Right cardiac atrium (tissue), 5 donors: ENCODE measurements at regions not wholly inside any gene's neighbourhood (a gene's known extent, or its start where the extent isn't known, plus 50 kb on each side); places are given as distances from the start of the nearest gene placed in this dataset.
A peak's percentile ranks its signal among the peaks of the same experiment; 100 is the strongest.

Source experiments
- ATAC-seq, 2 donors: fragments of 200-7000 bp; cut with Tn5 transposase; one replicate each; pipeline versions ENCODE4 v1.8.0 to v1.9.1; 2020; ENCODE audit warnings: moderate library complexity in 2 of 2, mild to moderate bottlenecking in 1 of 2
- DNase-seq, 3 donors: peaks; one replicate each; pipeline ENCODE4 v3.0.0-alpha.2; 2020
- H3K27ac ChIP-seq: one replicate; pipeline ENCODE4 v1.5.1; 2013; ENCODE audit warnings: mild to moderate bottlenecking, low read length, control low read depth, moderate library complexity
- H3K27me3 ChIP-seq: one replicate; pipeline ENCODE4 v1.6.1; 2013; ENCODE audit not compliant: control insufficient read depth, insufficient read depth
- H3K4me1 ChIP-seq: one replicate; pipeline ENCODE4 v1.6.1; 2013; ENCODE audit warnings: low read length; ENCODE audit not compliant: control insufficient read depth, insufficient read depth
- H3K4me3 ChIP-seq: one replicate; pipeline ENCODE4 v1.5.1; 2013; ENCODE audit warnings: low read length, control low read depth
- H3K9me3 ChIP-seq: one replicate; pipeline ENCODE4 v1.6.1; 2013; ENCODE audit warnings: low read length; ENCODE audit not compliant: control insufficient read depth
- WGBS: extraction: QIAGEN DNeasy Blood & Tissue Kit; methylation state at CpG from one replicate; pipeline ENCODE4 v1.1.7; 2013; 5-methylcytosine and 5-hydroxymethylcytosine counted together
- intact Hi-C, 4 donors: fragments of 100-400 bp; cut with DNase I; formaldehyde crosslinking; loops; one replicate each; pipeline versions ENCODE4 v1.11.0 to v1.14.0; 2022 to 2023
- donor health status: healthy with polysubstance abuse.
- donor health status: DM: no; HTN: yes; CAD: no.
- donor health status: DM: no; HTN: no; CAD: no.
- donor health status: DM: no; HTN: yes; CAD: no; lungs with severe emphysema.
- donor health status: DM: yes; HTN: yes; CAD: no.

DNA sequence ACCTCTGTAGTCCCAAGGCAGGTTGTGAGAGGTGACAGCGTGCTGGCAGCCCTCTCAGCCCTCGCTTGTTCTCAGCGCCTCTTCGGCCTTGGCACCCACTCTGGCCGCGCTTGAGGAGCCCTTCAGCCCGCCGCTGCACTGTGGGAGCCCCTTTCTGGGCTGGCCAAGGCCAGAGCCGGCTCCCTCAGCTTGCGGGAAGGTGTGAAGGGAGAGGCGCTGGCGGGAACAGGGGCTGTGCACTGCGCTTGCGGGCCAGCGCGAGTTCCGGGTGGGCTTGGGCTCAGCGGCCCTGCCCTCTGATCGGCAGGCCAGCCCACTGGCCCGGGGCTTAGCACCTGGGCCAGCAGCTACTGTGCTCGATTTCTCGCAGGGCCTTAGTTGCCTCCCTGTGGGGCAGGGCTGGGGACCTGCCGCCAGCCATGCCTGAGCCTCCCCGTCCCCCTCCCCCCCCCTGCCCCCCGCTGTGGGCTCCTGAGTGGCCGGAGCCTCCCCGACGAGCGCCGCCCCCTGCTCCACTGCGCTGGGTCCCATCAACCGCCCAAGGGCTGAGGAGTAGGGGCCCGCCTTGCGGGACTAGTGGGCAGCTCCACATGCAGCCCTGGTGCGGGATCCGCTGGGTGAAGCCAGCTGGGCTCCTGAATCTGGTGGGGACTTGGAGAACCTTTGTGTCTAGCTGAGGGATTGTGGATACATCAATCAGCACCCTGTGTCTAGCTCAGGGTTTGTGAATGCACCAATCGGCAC, 347.6 kb downstream of the KLHL13 start:
- H3K9me3 ChIP-seq, result no peaks in the 10 kb centered on the region
- intact Hi-C loops, result no loop called here
- 96% methylated on average over 35 of the region's 37 CpGs for WGBS
- peak in 1 of 3 donors; percentile 32 for DNase-seq
- no peak overlapping the region for H3K4me3 ChIP-seq
- no peaks in the 10 kb centered on the region for H3K4me1 ChIP-seq
- no peaks in the 10 kb centered on the region for H3K27me3 ChIP-seq
- no peak overlapping the region for H3K27ac ChIP-seq
- no peak for ATAC-seq

DNA sequence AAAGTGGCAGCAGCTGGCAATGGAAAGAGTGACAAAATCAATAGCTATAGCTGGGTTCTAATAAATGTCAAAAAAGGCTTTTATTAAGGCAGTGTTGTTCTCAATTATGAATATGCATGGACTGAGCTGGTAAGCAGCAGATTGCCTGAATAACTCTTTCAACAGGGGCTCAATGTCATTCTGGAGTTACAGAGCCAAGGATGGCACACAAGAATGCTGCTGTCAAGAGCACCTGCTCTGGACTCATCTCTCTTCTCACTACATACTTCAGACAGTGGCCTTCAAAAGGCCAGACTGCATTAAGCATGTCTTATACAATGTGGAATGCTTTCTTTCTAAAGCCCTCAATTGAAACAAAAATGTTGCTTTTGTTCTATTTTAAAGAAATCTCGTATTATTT, 351.4 kb downstream of the KLHL13 start:
- ATAC-seq (no peak), DNase-seq (no peak)
- no peaks in the 10 kb centered on the region for H3K27me3 ChIP-seq
- H3K9me3 ChIP-seq, result no peaks in the 10 kb centered on the region
- H3K4me3 ChIP-seq, result no peak overlapping the region
- intact Hi-C loops, result no loop called here
- H3K27ac ChIP-seq, result no peak overlapping the region
- 74% methylated on average over 1 of the region's 1 CpG for WGBS
- H3K4me1 ChIP-seq, result no peaks in the 10 kb centered on the region

DNA sequence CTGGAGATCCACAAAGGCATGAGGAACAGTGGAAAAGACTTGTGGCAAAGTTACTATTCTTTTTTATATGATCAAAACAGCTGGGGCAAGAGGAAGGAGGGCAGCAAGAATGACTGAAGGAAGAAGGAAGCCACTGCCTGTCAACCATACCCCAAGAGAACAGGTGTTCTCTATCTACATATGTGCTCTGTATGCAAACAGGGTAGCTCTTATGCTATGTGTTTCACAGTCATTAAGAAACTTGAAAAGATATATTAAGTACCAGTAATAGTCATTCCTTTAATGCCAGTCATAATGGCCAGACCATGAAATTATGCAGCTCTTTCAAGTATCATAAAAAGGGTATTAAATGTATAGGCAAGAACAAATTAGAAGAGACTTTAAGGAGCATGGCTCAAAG, 363.9 kb downstream of the KLHL13 start:
- H3K4me1 ChIP-seq, result no peaks in the 10 kb centered on the region
- no peak overlapping the region for H3K4me3 ChIP-seq
- ATAC-seq, result no peak
- H3K27me3 ChIP-seq, result no peaks in the 10 kb centered on the region
- no peak for DNase-seq
- no peaks in the 10 kb centered on the region for H3K9me3 ChIP-seq
- intact Hi-C loops, result no loop called here
- H3K27ac ChIP-seq, result no peak overlapping the region

DNA sequence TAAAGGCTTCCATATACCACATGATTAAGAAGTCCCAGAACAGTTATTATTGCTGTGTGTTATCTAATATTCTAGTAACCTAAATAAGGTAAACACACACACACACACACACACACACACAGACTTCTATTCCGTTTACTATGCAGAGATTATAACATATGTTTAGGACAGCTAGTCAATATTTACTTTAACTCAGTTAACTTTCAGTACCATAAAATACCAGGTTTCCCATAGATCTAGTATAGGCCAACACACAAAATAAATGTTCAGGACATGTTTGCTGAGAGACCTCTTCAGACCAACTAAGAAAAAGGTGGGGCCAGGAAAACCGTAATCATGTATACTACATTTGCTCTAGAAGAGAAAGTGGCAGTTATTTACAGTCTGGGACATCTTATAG, 365.5 kb downstream of the KLHL13 start:
- no peaks in the 10 kb centered on the region for H3K9me3 ChIP-seq
- ATAC-seq, result no peak
- no peaks in the 10 kb centered on the region for H3K4me1 ChIP-seq
- no peak for DNase-seq
- H3K27me3 ChIP-seq, result no peaks in the 10 kb centered on the region
- intact Hi-C loops, result no loop called here
- H3K4me3 ChIP-seq, result no peak overlapping the region
- WGBS, result 83% methylated on average over 2 of the region's 2 CpGs
- H3K27ac ChIP-seq, result no peak overlapping the region

DNA sequence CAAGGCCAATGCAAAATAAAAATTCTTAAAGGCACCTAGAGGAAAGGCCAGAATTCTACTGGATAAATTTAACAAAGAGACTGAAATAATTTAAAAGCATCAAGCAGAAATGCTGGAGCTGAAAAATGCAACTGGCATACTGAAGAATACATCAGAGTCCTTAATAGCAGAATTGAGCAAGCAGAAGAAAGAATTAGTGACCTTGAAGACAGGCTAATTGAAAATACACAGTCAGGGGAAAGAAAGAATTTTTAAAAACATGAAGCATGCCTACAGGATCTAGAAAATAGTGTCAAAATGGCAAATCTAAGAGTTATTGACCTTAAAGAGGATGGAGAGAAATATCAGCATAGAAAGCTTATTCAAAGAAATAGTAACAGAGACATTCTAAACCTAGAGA, 371.7 kb downstream of the KLHL13 start:
- no peak for ATAC-seq
- H3K27me3 ChIP-seq, result no peaks in the 10 kb centered on the region
- intact Hi-C loops, result no loop called here
- no peak overlapping the region for H3K4me3 ChIP-seq
- no peaks in the 10 kb centered on the region for H3K4me1 ChIP-seq
- DNase-seq, result no peak
- no peaks in the 10 kb centered on the region for H3K9me3 ChIP-seq
- H3K27ac ChIP-seq, result no peak overlapping the region

DNA sequence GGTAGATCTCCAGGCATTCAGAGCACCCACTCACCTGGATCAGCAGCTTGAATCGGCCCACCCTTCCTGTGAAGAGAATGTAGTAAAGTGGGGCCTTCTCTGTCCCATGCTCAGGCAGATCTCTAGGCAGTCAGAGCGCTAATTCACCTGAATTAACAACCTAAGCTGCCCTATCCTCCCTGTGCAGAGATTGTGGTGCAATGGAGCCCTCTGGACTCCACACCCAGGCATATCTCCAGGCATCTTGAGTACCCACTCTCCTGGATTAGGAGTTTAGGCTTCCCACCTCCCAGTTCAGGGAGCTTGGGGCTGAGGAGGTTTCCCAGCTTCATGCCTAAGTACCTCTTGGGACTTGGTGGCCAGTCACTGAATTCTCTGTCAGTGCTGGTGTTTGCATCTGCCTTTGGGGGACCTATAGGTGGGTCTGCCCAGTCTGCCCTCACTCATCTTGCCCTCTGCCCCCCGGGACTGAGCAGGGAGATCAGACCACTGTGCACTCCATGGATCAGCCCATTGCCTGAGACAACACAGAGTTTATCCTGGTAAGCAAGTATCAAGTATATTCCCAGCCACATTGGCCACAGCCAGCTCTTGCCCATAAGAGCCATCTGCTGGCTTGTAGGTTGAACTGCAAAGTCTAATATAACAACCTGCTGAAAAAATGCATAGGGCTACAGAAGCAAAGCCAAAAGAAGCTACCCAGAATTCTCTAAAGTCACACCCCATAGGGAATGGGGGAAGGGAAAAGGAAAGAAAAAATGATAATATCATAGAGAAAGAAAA, 372.9 kb downstream of the KLHL13 start:
- no peak for ATAC-seq
- WGBS, result 73% methylated on average over 3 of the region's 3 CpGs
- H3K9me3 ChIP-seq, result no peaks in the 10 kb centered on the region
- H3K27me3 ChIP-seq, result no peaks in the 10 kb centered on the region
- no peak for DNase-seq
- no peak overlapping the region for H3K27ac ChIP-seq
- no peak overlapping the region for H3K4me3 ChIP-seq
- intact Hi-C loops, result no loop called here
- no peaks in the 10 kb centered on the region for H3K4me1 ChIP-seq

DNA sequence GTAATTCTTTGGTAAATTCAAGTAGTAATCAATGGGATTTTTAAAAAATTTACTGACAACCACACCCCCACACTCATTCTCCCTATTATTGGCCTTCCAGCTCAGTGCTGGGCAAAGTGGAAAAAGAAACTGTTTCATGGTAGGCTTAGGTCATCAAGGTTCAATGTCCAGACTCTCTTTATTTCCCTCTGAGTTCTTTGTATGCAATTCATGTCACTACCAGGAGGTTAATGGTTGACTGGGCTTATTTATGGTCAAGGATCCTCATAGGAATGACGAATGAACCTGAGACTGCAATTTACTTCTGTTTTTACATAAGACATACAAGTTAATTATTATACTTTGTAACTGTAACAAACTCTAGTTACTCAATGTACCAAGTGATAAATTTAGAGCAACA, 403.2 kb downstream of the KLHL13 start:
- H3K4me3 ChIP-seq, result no peak overlapping the region
- no peak for ATAC-seq
- WGBS, result 85% methylated on average over 1 of the region's 1 CpG
- intact Hi-C loops, result no loop called here
- H3K9me3 ChIP-seq, result no peaks in the 10 kb centered on the region
- no peaks in the 10 kb centered on the region for H3K4me1 ChIP-seq
- no peaks in the 10 kb centered on the region for H3K27me3 ChIP-seq
- H3K27ac ChIP-seq, result no peak overlapping the region
- no peak for DNase-seq

DNA sequence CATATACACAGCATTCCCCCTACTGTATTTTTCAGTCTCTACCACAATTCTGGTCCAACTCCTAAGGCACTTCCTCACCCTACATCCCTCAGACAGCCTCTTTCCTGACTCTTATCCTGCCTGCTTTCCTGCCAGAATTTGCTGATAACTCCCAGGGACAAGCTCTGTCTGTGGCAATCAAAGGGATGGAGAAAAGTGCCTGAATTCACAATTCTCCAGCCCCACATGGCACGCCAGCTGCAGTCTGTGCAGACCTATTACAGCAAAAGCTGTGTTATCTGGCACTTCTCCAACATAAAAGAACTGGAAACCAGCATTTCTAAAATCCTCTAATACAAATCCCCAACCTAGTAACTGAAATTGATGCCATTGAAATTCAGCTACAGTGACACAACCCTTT, 404.8 kb downstream of the KLHL13 start:
- intact Hi-C loops, result no loop called here
- no peak overlapping the region for H3K27ac ChIP-seq
- H3K4me3 ChIP-seq, result no peak overlapping the region
- ATAC-seq (no peak), DNase-seq (peak in 1 of 3 donors; percentile 9)
- H3K27me3 ChIP-seq, result no peaks in the 10 kb centered on the region
- no peaks in the 10 kb centered on the region for H3K9me3 ChIP-seq
- WGBS, result 63% methylated on average over 1 of the region's 1 CpG
- H3K4me1 ChIP-seq, result no peaks in the 10 kb centered on the region

DNA sequence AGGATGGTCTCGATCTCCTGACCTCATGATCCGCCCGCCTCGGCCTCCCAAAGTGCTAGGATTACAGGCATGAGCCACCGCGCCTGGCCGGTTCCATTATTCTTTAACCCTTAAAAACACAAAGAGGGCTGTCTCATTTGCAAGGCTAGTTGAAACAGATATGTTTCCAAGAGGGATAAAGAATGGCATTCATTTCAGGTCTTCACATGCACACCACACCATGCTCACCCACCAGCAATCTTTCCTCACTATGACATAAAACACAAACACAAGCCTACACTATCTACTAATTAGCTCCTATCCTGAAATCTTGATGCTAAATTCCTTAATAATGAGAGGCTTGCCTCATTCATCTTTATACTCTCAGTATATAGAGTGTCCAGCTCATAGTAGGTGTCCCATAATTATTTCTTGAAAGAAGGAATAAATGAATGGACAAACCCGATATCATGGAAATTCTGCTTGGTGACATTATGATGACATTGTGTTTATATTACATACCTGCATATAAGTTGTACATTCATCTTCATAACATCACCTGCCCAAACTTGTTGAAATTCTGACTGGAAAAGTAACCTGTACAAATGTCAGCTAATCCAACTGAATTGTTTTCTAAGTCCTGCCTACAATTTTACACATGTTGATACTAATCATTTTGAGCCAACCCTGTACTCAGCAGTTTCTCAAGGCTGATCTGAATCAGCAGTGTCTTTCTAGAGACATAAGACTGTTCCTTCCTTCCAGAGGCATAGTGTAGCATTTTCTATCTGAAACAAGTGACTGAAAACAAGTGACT, 408.5 kb downstream of the KLHL13 start:
- intact Hi-C loops, result no loop called here
- DNase-seq, result no peak
- no peak for ATAC-seq
- Histone ChIP-seq H3K4me3 (no peak overlapping the region), H3K4me1 (no peaks in the 10 kb centered on the region), H3K27me3 (no peaks in the 10 kb centered on the region), H3K9me3 (no peaks in the 10 kb centered on the region), H3K27ac (no peak overlapping the region)
- 91% methylated on average over 8 of the region's 8 CpGs for WGBS

DNA sequence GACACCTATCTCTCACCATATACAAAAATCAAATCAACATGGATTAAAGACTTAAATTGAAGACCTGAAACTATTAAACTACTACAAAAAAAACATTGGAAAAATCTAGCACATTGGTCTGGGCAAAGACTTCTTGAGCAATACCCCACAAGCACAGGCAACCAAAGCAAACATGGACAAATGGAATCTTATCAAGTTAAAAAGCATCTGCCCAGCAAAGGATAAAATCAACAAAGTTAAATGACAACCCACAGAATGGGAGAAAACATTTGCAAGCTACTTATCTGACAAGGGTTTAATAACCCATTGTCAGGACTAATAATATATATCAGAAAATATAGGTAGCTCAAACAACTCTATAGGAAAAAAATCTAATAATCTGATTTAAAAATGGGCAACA, 415.6 kb downstream of the KLHL13 start:
- Histone ChIP-seq H3K27ac (no peak overlapping the region), H3K4me3 (no peak overlapping the region), H3K9me3 (no peaks in the 10 kb centered on the region), H3K4me1 (no peaks in the 10 kb centered on the region), H3K27me3 (no peaks in the 10 kb centered on the region)
- intact Hi-C loops, result no loop called here
- no peak for ATAC-seq
- DNase-seq, result no peak

DNA sequence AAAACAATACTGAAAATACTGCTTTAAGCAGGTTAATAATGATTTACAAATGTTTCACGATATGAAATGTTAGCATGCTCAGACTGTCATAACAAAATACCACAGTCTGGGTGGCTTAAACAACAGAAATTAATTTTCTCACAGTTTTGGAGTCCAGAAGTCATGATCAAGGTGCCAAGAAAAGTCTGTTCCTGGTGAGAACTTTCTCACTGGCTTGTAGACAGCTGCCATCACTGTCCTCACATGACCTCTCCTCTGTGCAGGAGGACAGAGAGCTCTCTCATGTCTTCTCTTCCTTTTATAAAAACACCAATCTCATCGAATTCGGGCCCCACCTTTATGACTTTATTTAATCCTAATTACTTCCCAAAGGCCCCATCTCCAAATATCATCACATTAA, 426.7 kb downstream of the KLHL13 start:
- intact Hi-C loops, result no loop called here
- Histone ChIP-seq H3K4me1 (no peaks in the 10 kb centered on the region), H3K27me3 (no peaks in the 10 kb centered on the region), H3K4me3 (no peak overlapping the region), H3K9me3 (no peaks in the 10 kb centered on the region), H3K27ac (no peak overlapping the region)
- DNase-seq (no peak), ATAC-seq (no peak)
- WGBS, result 59% methylated on average over 3 of the region's 3 CpGs
